Hematopoietic multipotent progenitor cell treated with erythropoietin and hydrocortisone succinate and interleukin-3 and kit ligand, for 8 days (in vitro differentiated cells): ENCODE measurements at regions not wholly inside any gene's neighbourhood (a gene's known extent, or its start where the extent isn't known, plus 50 kb on each side); places are given as distances from the start of the nearest gene placed in this dataset.
"Not testable (repeated sequence)": the region's sequence is repeated elsewhere in the genome, so short reads cannot be mapped to it uniquely, and the experiment has no call there.

ENCODE experiments used
- DNase-seq: peaks from one replicate; pipeline ENCODE4 v3.0.0-alpha.2; 2015

GRCh38 chr6:115539531-115539930 is 521.2 kb downstream of the FRK start:
- no peak for DNase-seq

- no peak for DNase-seq
Measured at GRCh38 chr6:115524821-115525220, 535.9 kb downstream of the FRK start.

GRCh38 chr6:115521747-115522146 is 538.9 kb downstream of the FRK start:
- not testable (repeated sequence) for DNase-seq

GRCh38 chr6:115514656-115515055 is 546.0 kb downstream of the FRK start:
- no peak for DNase-seq

GRCh38 chr6:115512923-115513322 is 547.8 kb downstream of the FRK start:
- DNase-seq = no peak

GRCh38 chr6:115511771-115512170 is 548.9 kb downstream of the FRK start:
- DNase-seq = no peak

GRCh38 chr6:115502432-115502831 is 558.3 kb downstream of the FRK start:
- not testable (repeated sequence) for DNase-seq

GRCh38 chr6:115495184-115495583 is 565.5 kb downstream of the FRK start:
- no peak for DNase-seq

- no peak for DNase-seq
Measured at GRCh38 chr6:115487331-115487730, 573.4 kb downstream of the FRK start.

GRCh38 chr6:115485400-115485799 is 575.3 kb downstream of the FRK start:
- no peak for DNase-seq

GRCh38 chr6:115480543-115480942 is 580.1 kb downstream of the FRK start:
- not testable (repeated sequence) for DNase-seq

GRCh38 chr6:115474443-115475041 is 586.1 kb downstream of the FRK start:
- DNase-seq = no peak

GRCh38 chr6:115468272-115469005 is 592.3 kb downstream of the FRK start:
- DNase-seq = no peak

- no peak for DNase-seq
Measured at GRCh38 chr6:115467726-115468125, 593.0 kb downstream of the FRK start.

- no peak for DNase-seq
Measured at GRCh38 chr6:115460913-115461312, 599.8 kb downstream of the FRK start.

GRCh38 chr6:115456848-115457247 is 603.8 kb downstream of the FRK start:
- DNase-seq = no peak

- no peak for DNase-seq
Measured at GRCh38 chr6:115443825-115444478, 616.7 kb downstream of the FRK start.

- DNase-seq = no peak
Measured at GRCh38 chr6:115442323-115442722, 618.4 kb downstream of the FRK start.

GRCh38 chr6:115441651-115442050 is 619.0 kb downstream of the FRK start:
- DNase-seq = no peak

- no peak for DNase-seq
Measured at GRCh38 chr6:115415378-115415777, 645.3 kb downstream of the FRK start.

- not testable (repeated sequence) for DNase-seq
Measured at GRCh38 chr6:115414916-115415315, 645.8 kb downstream of the FRK start.

GRCh38 chr6:115411756-115412155 is 648.9 kb downstream of the FRK start:
- DNase-seq = no peak

GRCh38 chr6:115404446-115404845 is 656.2 kb downstream of the FRK start:
- no peak for DNase-seq

- DNase-seq = no peak
Measured at GRCh38 chr6:115398607-115399006, 662.1 kb downstream of the FRK start.
